WTC11 (cell line): ENCODE measurements at regions not wholly inside any gene's neighbourhood (a gene's known extent, or its start where the extent isn't known, plus 50 kb on each side); places are given as distances from the start of the nearest gene placed in this dataset.

Source experiments
- ATAC-seq: fragments of 200-7000 bp; cut with Tn5 transposase; 2 replicates; pipeline ENCODE4 v1.10.0; 2021; ENCODE audit warnings: mild to moderate bottlenecking, moderate library complexity
- CTCF ChIA-PET: fragments of 300-600 bp; sonication (Branson Sonifier 250); formaldehyde crosslinking; loops from one replicate; lab custom pipeline; 2021; ENCODE audit warnings: antibody characterized with exemption; lab: Charles Lee
- POLR2A ChIA-PET: fragments of 350-600 bp; sonication (Branson Sonifier 250); formaldehyde crosslinking; loops from one replicate; lab custom pipeline; 2021; ENCODE audit warnings: antibody characterized with exemption; lab: Charles Lee
- DNase-seq: peaks from one replicate; pipeline ENCODE4 v3.0.0; 2021; ENCODE audit warnings: low spot score
- H3K27ac Mint-ChIP-seq: 2 replicates; pipeline ENCODE4 v1.8.0; 2021; ENCODE audit warnings: mixed read lengths
- H3K27me3 Mint-ChIP-seq: 2 replicates; pipeline ENCODE4 v1.8.0; 2021; ENCODE audit warnings: low read depth, mild to moderate bottlenecking, moderate library complexity, mixed read lengths
- H3K36me3 Mint-ChIP-seq: 2 replicates; pipeline ENCODE4 v1.8.0; 2021; ENCODE audit warnings: mixed read lengths
- H3K4me1 Mint-ChIP-seq: 2 replicates; pipeline ENCODE4 v1.8.0; 2022; ENCODE audit warnings: mixed read lengths
- H3K4me3 Mint-ChIP-seq: 2 replicates; pipeline ENCODE4 v1.8.0; 2021; ENCODE audit warnings: mild to moderate bottlenecking, moderate library complexity, mixed read lengths
- H3K9me3 Mint-ChIP-seq: 2 replicates; pipeline ENCODE4 v1.8.0; 2021; ENCODE audit warnings: mixed read lengths
- ELF4 ChIP-seq: sonication (generic); formaldehyde crosslinking; IDR thresholded peaks from 2 replicates; pipeline ENCODE4 v1.8.1; 2022; ENCODE audit warnings: low read depth, mild to moderate bottlenecking, moderate library complexity, missing genetic modification reagents
- GABPB1 ChIP-seq: sonication (generic); formaldehyde crosslinking; IDR thresholded peaks from 2 replicates; pipeline ENCODE4 v1.8.1; 2023; ENCODE audit warnings: mild to moderate bottlenecking, missing genetic modification reagents
- NFATC4 ChIP-seq: fragments of 250-450 bp; sonication (Bioruptor Pico); IDR thresholded peaks from 2 replicates; pipeline ENCODE4 v1.9.0; 2021; ENCODE audit warnings: mild to moderate bottlenecking
- NFYB ChIP-seq: sonication (generic); formaldehyde crosslinking; conservative IDR thresholded peaks from 2 replicates; pipeline ENCODE4 v1.8.0; 2022; ENCODE audit warnings: low read depth, missing genetic modification reagents
- ZNF423 ChIP-seq: fragments of 250-450 bp; sonication (Bioruptor Pico); IDR thresholded peaks from 2 replicates; pipeline ENCODE4 v2.1.2; 2022; ENCODE audit warnings: mild to moderate bottlenecking, moderate library complexity
- TF ChIP-seq, protein P1 (sequence below): fragments of 250-450 bp; sonication (Bioruptor Pico); conservative IDR thresholded peaks from 2 replicates; pipeline ENCODE4 v1.9.0; 2021; ENCODE audit warnings: mild to moderate bottlenecking
- TF ChIP-seq, protein P2 (sequence below): fragments of 200-600 bp; IDR thresholded peaks from 2 replicates; pipeline ENCODE4 v1.8.0; 2022; ENCODE audit warnings: antibody characterized with exemption
- TF ChIP-seq, protein P3 (sequence below): sonication (generic); formaldehyde crosslinking; IDR thresholded peaks from 2 replicates; pipeline ENCODE4 v1.8.1; 2022; ENCODE audit warnings: missing genetic modification reagents, borderline replicate concordance
- TF ChIP-seq, protein P4 (sequence below): fragments of 250-450 bp; sonication (Bioruptor Pico); IDR thresholded peaks from 2 replicates; pipeline ENCODE4 v1.9.0; 2021; ENCODE audit warnings: moderate library complexity, mild to moderate bottlenecking, inconsistent platforms, borderline replicate concordance

DNA sequence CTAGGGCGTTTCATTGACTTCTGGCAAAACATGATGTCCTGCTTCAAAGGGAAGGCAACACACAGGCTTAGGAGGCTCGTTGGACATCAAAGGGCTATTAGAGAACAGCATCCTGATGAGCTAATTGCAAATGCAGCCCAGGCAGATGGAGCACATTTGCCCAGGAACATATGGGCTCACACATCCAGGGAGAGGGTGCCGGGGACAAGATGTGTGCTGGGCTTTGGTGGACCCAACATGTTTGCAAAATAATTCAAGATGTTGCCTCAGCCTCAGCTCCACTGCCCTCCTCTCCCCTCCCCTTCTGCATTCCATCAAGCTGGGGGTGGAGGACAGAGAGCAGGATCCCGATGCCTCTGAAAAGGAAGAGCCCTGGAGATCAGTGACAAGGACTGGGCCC is 217.1 kb upstream of the ZMIZ1 start:
- peak; percentile 74 for TF ChIP-seq GABPB1 (CRISPR knock-in tag)
- no peak for TF ChIP-seq NFYB (CRISPR knock-in tag)
- peaks cover 17% of the 10 kb centered on the region for H3K4me1 Mint-ChIP-seq
- ATAC-seq = no peak
- CTCF ChIA-PET = interaction anchor here (1.1 to 3.4 kb wide), 3 partner anchors 25 to 343 kb away, joined by 3 to 14 read pairs (median 4); no protein-coding TSS in a partner anchor
- no peaks in the 10 kb centered on the region for H3K36me3 Mint-ChIP-seq
- no peak overlapping the region for H3K4me3 Mint-ChIP-seq
- H3K27ac Mint-ChIP-seq = no peak overlapping the region
- H3K9me3 Mint-ChIP-seq = no peaks in the 10 kb centered on the region
- no peaks in the 10 kb centered on the region; the same call in 1 of the 2 replicates for H3K27me3 Mint-ChIP-seq
- DNase-seq = no peak
- POLR2A ChIA-PET = no interaction called here

DNA sequence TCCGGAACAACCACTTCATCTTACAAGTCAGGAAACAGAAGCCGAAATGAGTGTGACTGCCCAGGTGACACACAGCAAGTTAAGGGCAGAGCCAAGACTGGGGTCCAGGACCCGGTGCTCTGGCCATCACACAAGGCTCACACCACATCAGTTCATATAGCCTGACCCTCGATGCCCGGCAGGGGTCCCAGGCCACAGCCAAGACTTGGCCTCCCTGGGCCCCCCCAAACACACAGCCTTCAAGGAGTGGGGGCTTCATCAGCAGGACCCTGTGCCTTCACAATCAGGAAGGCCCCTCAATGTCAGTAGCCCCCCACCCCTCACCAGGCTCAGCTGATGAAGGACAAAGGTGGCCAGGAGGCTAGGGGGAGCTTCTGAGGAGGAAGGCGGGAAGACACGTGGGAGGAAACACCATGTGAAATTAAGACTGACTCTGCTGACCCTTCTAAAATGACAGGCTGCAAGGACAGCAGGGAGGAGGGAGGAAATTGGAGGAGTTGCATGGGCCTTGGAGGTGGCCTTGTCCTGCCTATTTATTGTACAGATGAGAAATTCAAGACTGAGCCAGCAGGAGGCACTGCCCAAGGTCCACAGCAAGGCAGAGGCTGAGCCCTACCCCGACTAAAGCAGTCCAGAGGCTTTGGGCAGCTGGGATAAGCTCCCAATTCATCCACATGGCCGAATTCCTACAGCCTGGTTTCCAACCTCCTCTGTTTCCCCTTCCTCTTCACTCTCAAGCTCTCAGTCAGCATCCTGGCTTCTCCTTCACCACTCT is 216.1 kb upstream of the ZMIZ1 start:
- Mint-ChIP-seq H3K4me3 (no peak overlapping the region), H3K4me1 (peaks cover 17% of the 10 kb centered on the region), H3K36me3 (no peaks in the 10 kb centered on the region), H3K27me3 (no peaks in the 10 kb centered on the region; the same call in 1 of the 2 replicates), H3K27ac (no peak overlapping the region), H3K9me3 (no peaks in the 10 kb centered on the region)
- DNase-seq (peak; percentile 71), ATAC-seq (peak; percentile 94)
- ChIA-PET POLR2A (interaction anchor here (0.6 to 0.8 kb wide), 3 partner anchors 61 to 439 kb away, joined by 3 read pairs; no protein-coding TSS in a partner anchor), CTCF (interaction anchor here (0.5 to 3.4 kb wide), 11 partner anchors 23 to 1532 kb away, joined by 3 to 14 read pairs (median 4); no protein-coding TSS in a partner anchor)
- TF ChIP-seq, protein P1, sequence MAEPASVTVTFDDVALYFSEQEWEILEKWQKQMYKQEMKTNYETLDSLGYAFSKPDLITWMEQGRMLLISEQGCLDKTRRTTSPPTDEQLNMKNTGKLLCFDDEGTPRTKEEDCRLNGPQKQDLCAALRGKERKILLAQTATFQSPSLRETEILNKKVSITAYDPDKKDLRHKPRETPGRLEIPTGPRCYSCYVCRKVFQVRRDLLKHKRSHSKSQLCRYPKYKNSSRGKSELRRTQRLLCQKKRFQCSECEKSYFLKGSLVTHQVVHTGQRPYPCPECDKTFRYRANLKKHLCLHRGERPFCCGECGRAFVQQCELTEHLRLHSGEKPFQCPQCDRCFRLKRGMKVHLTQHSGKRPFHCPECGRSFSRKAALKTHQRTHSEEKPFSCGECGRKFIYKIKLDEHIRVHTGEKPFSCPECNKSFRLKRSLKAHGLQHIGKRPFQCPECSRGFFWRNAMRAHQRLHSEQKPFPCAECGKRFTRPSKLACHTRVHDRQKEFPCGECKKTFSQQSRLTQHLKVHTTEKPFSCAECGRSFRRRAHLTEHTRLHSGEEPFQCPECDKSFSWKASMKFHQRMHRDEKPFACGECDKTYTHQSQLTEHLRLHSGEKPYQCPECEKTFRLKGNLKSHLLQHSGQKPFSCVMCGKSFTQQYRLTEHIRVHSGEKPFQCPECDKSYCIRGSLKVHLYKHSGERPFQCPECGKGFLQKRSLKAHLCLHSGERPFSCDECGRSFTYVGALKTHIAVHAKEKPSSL (CRISPR knock-in tag) = no peak
- TF ChIP-seq, protein P2, sequence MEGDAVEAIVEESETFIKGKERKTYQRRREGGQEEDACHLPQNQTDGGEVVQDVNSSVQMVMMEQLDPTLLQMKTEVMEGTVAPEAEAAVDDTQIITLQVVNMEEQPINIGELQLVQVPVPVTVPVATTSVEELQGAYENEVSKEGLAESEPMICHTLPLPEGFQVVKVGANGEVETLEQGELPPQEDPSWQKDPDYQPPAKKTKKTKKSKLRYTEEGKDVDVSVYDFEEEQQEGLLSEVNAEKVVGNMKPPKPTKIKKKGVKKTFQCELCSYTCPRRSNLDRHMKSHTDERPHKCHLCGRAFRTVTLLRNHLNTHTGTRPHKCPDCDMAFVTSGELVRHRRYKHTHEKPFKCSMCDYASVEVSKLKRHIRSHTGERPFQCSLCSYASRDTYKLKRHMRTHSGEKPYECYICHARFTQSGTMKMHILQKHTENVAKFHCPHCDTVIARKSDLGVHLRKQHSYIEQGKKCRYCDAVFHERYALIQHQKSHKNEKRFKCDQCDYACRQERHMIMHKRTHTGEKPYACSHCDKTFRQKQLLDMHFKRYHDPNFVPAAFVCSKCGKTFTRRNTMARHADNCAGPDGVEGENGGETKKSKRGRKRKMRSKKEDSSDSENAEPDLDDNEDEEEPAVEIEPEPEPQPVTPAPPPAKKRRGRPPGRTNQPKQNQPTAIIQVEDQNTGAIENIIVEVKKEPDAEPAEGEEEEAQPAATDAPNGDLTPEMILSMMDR = peak; percentile 42
- TF ChIP-seq ELF4 (CRISPR knock-in tag) = no peak

DNA sequence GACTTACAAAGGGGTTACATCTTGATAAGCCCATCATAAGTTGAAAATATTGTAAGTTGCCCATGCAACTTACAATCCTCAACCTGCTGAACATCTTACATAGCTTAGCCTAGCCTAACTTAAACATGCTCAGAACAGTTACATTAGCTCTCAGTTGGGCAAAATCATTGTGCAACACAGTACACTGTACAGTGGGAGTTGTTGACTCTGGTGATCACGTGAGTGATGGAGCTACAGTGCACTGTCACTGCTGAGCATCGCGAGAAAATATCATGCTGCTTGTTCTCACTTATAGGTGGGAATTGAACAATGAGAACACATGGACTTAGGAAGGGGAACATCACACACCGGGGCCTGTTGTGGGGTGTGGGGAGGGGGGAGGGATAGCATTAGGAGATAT is 214.9 kb upstream of the ZMIZ1 start:
- Mint-ChIP-seq H3K9me3 (no peaks in the 10 kb centered on the region), H3K4me1 (peaks cover 17% of the 10 kb centered on the region), H3K4me3 (no peak overlapping the region), H3K36me3 (no peaks in the 10 kb centered on the region), H3K27me3 (no peaks in the 10 kb centered on the region; the same call in 1 of the 2 replicates), H3K27ac (no peak overlapping the region)
- ChIA-PET POLR2A (no interaction called here), CTCF (interaction anchor here (1.2 to 3.4 kb wide), 5 partner anchors 22 to 404 kb away, joined by 3 to 14 read pairs (median 5); no protein-coding TSS in a partner anchor)
- ATAC-seq (no peak), DNase-seq (no peak)
- no peak for TF ChIP-seq NFATC4 (CRISPR knock-in tag)
- TF ChIP-seq GABPB1 (CRISPR knock-in tag) = peak; percentile 38; the same call in 1 of the 2 replicates
- TF ChIP-seq, protein P3, sequence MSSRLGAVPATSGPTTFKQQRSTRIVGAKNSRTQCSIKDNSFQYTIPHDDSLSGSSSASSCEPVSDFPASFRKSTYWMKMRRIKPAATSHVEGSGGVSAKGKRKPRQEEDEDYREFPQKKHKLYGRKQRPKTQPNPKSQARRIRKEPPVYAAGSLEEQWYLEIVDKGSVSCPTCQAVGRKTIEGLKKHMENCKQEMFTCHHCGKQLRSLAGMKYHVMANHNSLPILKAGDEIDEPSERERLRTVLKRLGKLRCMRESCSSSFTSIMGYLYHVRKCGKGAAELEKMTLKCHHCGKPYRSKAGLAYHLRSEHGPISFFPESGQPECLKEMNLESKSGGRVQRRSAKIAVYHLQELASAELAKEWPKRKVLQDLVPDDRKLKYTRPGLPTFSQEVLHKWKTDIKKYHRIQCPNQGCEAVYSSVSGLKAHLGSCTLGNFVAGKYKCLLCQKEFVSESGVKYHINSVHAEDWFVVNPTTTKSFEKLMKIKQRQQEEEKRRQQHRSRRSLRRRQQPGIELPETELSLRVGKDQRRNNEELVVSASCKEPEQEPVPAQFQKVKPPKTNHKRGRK (CRISPR knock-in tag) = no peak
- TF ChIP-seq, all 79 proteins: peak for 1

DNA sequence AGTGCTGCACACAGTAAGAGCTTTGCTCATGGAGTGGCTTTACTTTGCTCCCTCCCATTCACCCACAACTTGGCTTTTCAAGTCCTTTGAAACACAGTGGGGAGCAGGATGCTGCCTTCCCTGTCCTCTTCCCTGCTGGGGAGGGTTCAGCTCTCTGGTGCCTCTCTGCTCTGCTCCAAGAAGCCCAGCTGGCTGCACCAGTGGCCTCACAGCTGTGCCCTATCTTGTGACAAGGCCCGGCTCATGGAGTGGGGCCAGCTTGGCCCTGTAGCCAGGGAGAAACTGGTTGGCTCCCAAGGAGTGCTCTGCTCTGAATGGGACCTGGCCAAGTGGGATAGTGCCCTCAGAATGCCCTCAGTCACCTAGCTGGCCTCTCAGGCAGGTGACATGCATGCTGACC is 212.3 kb upstream of the ZMIZ1 start:
- TF ChIP-seq, protein P4, sequence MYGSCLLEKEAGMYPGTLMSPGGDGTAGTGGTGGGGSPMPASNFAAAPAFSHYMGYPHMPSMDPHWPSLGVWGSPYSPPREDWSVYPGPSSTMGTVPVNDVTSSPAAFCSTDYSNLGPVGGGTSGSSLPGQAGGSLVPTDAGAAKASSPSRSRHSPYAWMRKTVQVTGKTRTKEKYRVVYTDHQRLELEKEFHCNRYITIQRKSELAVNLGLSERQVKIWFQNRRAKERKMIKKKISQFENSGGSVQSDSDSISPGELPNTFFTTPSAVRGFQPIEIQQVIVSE (CRISPR knock-in tag) = no peak
- 0 out of 2 replicates have a peak, but pooled peaks have one; percentile 8 for TF ChIP-seq ZNF423 (CRISPR knock-in tag)
- CTCF ChIA-PET = no interaction called here
- H3K4me3 Mint-ChIP-seq = no peak overlapping the region
- no peak for ATAC-seq
- H3K27me3 Mint-ChIP-seq = no peaks in the 10 kb centered on the region; the same call in 1 of the 2 replicates
- no peaks in the 10 kb centered on the region for H3K36me3 Mint-ChIP-seq
- H3K4me1 Mint-ChIP-seq = peaks cover 17% of the 10 kb centered on the region
- no peak overlapping the region for H3K27ac Mint-ChIP-seq
- DNase-seq = no peak
- no peaks in the 10 kb centered on the region for H3K9me3 Mint-ChIP-seq
- POLR2A ChIA-PET = interaction anchor here (0.7 kb wide), 1 partner anchor 241 kb away, joined by 3 read pairs; no protein-coding TSS in a partner anchor
